ENCODE measurements at regions not wholly inside any gene's neighbourhood (a gene's known extent, or its start where the extent isn't known, plus 50 kb on each side); places are given as distances from the start of the nearest gene placed in this dataset.

- intact Hi-C loops (cut with micrococcal nuclease): no loop called here
- H3K36me3 Mint-ChIP-seq: no peaks in the 10 kb centered on the region
These were observed 267.9 kb downstream of the PDCD6IP start for GRCh38 chr3:34066328-34066727.

GRCh38 chr3:34066999-34067398, 268.6 kb downstream of the PDCD6IP start:
- no peaks in the 10 kb centered on the region for H3K27me3 ChIP-seq (ENCODE audit: insufficient read depth, low read length)
- ChIA-PET CTCF (ENCODE audit: partially characterized antibody) (no interaction called here), POLR2A (ENCODE audit: partially characterized antibody) (no interaction called here)
- Mint-ChIP-seq H3K36me3 (no peaks in the 10 kb centered on the region), H3K9me3 (peaks cover 0 to 4% (median 0%) of the 10 kb centered on the region in 8 donors), H3K4me3 (no peak overlapping the region), H3K27ac (no peak overlapping the region), H3K27me3 (peaks cover 0 to 2% of the 10 kb centered on the region in 2 donors), H3K4me1 (no peaks in the 10 kb centered on the region)
- H3K9me3 ChIP-seq (ENCODE audit: control insufficient read depth in 1 of 2, low read length in 2 of 2): no peaks in the 10 kb centered on the region
- no peak for DNase-seq
- no peak overlapping the region for H3K27ac ChIP-seq (ENCODE audit: low read depth, low read length)
- no peaks in the 10 kb centered on the region for H3K4me1 ChIP-seq (ENCODE audit: insufficient read depth, low read length)
- intact Hi-C loops (cut with micrococcal nuclease): no loop called here
- no peaks in the 10 kb centered on the region for H3K36me3 ChIP-seq (ENCODE audit: insufficient read depth, low read length)
- no peak overlapping the region for H3K4me3 ChIP-seq (ENCODE audit: low read length in 2 of 2)

More at GRCh38 chr3:34066328-34066727, 267.9 kb downstream of the PDCD6IP start:
- ChIA-PET CTCF (ENCODE audit: partially characterized antibody) (interaction anchor here (1.2 kb wide), 1 partner anchor 194 kb away, joined by 3 read pairs; no protein-coding TSS in a partner anchor), POLR2A (ENCODE audit: partially characterized antibody) (no interaction called here)
- no peak overlapping the region for H3K27ac Mint-ChIP-seq
- H3K4me3 Mint-ChIP-seq: no peak overlapping the region
- Histone ChIP-seq H3K4me3 (ENCODE audit: low read length in 2 of 2) (no peak overlapping the region), H3K36me3 (ENCODE audit: insufficient read depth, low read length) (no peaks in the 10 kb centered on the region), H3K4me1 (ENCODE audit: insufficient read depth, low read length) (no peaks in the 10 kb centered on the region), H3K27ac (ENCODE audit: low read depth, low read length) (no peak overlapping the region), H3K27me3 (ENCODE audit: insufficient read depth, low read length) (no peaks in the 10 kb centered on the region), H3K9me3 (ENCODE audit: control insufficient read depth in 1 of 2, low read length in 2 of 2) (no peaks in the 10 kb centered on the region)
- no peaks in the 10 kb centered on the region for H3K4me1 Mint-ChIP-seq
- peaks cover 0 to 4% (median 0%) of the 10 kb centered on the region in 8 donors for H3K9me3 Mint-ChIP-seq
- no peak for DNase-seq
- H3K27me3 Mint-ChIP-seq: no peaks in the 10 kb centered on the region

GRCh38 chr3:34067536-34068051, 269.2 kb downstream of the PDCD6IP start:
- Mint-ChIP-seq H3K27me3 (peaks cover 0 to 2% of the 10 kb centered on the region in 2 donors), H3K4me1 (no peaks in the 10 kb centered on the region), H3K9me3 (peaks cover 0 to 4% (median 0%) of the 10 kb centered on the region in 8 donors), H3K4me3 (no peak overlapping the region), H3K36me3 (no peaks in the 10 kb centered on the region), H3K27ac (no peak overlapping the region)
- intact Hi-C loops (cut with micrococcal nuclease): no loop called here
- Histone ChIP-seq H3K27ac (ENCODE audit: low read depth, low read length) (no peak overlapping the region), H3K9me3 (ENCODE audit: control insufficient read depth in 1 of 2, low read length in 2 of 2) (no peaks in the 10 kb centered on the region), H3K27me3 (ENCODE audit: insufficient read depth, low read length) (no peaks in the 10 kb centered on the region), H3K36me3 (ENCODE audit: insufficient read depth, low read length) (no peaks in the 10 kb centered on the region), H3K4me3 (ENCODE audit: low read length in 2 of 2) (no peak overlapping the region), H3K4me1 (ENCODE audit: insufficient read depth, low read length) (no peaks in the 10 kb centered on the region)
- ChIA-PET POLR2A (ENCODE audit: partially characterized antibody) (no interaction called here), CTCF (ENCODE audit: partially characterized antibody) (no interaction called here)
- no peak for DNase-seq

- Mint-ChIP-seq H3K4me1 (no peaks in the 10 kb centered on the region), H3K27me3 (peaks cover 0 to 2% of the 10 kb centered on the region in 2 donors), H3K4me3 (no peak overlapping the region), H3K9me3 (no peaks in the 10 kb centered on the region), H3K36me3 (no peaks in the 10 kb centered on the region), H3K27ac (no peak overlapping the region)
- Histone ChIP-seq H3K4me3 (ENCODE audit: low read length in 2 of 2) (no peak overlapping the region), H3K9me3 (ENCODE audit: control insufficient read depth in 1 of 2, low read length in 2 of 2) (no peaks in the 10 kb centered on the region), H3K36me3 (ENCODE audit: insufficient read depth, low read length) (no peaks in the 10 kb centered on the region), H3K27me3 (ENCODE audit: insufficient read depth, low read length) (no peaks in the 10 kb centered on the region), H3K4me1 (ENCODE audit: insufficient read depth, low read length) (no peaks in the 10 kb centered on the region), H3K27ac (ENCODE audit: low read depth, low read length) (no peak overlapping the region)
- POLR2A ChIA-PET (ENCODE audit: partially characterized antibody): no interaction called here
- intact Hi-C loops (cut with micrococcal nuclease): no loop called here
- CTCF ChIA-PET (ENCODE audit: partially characterized antibody): no interaction called here
- DNase-seq: no peak
These were observed 270.1 kb downstream of the PDCD6IP start for GRCh38 chr3:34068505-34068904.

GRCh38 chr3:34070831-34071585, 272.6 kb downstream of the PDCD6IP start:
- no peaks in the 10 kb centered on the region for H3K36me3 ChIP-seq (ENCODE audit: insufficient read depth, low read length)
- no peak overlapping the region for H3K27ac ChIP-seq (ENCODE audit: low read depth, low read length)
- no peak for DNase-seq
- Mint-ChIP-seq H3K27ac (no peak overlapping the region), H3K4me3 (no peak overlapping the region), H3K27me3 (peaks cover 0 to 3% of the 10 kb centered on the region in 2 donors), H3K9me3 (no peaks in the 10 kb centered on the region), H3K36me3 (no peaks in the 10 kb centered on the region), H3K4me1 (no peaks in the 10 kb centered on the region)
- no peaks in the 10 kb centered on the region for H3K9me3 ChIP-seq (ENCODE audit: control insufficient read depth in 1 of 2, low read length in 2 of 2)
- CTCF ChIA-PET (ENCODE audit: partially characterized antibody): no interaction called here
- H3K4me3 ChIP-seq (ENCODE audit: low read length in 2 of 2): no peak overlapping the region
- POLR2A ChIA-PET (ENCODE audit: partially characterized antibody): no interaction called here
- intact Hi-C loops (cut with micrococcal nuclease): no loop called here
- no peaks in the 10 kb centered on the region for H3K27me3 ChIP-seq (ENCODE audit: insufficient read depth, low read length)
- H3K4me1 ChIP-seq (ENCODE audit: insufficient read depth, low read length): no peaks in the 10 kb centered on the region

GRCh38 chr3:34072297-34072696, 273.9 kb downstream of the PDCD6IP start:
- no peaks in the 10 kb centered on the region for H3K9me3 Mint-ChIP-seq
- H3K27ac Mint-ChIP-seq: no peak overlapping the region
- ChIA-PET CTCF (ENCODE audit: partially characterized antibody) (no interaction called here), POLR2A (ENCODE audit: partially characterized antibody) (no interaction called here)
- no peaks in the 10 kb centered on the region for H3K4me1 Mint-ChIP-seq
- Histone ChIP-seq H3K4me1 (ENCODE audit: insufficient read depth, low read length) (no peaks in the 10 kb centered on the region), H3K9me3 (ENCODE audit: control insufficient read depth in 1 of 2, low read length in 2 of 2) (no peaks in the 10 kb centered on the region), H3K27me3 (ENCODE audit: insufficient read depth, low read length) (no peaks in the 10 kb centered on the region), H3K36me3 (ENCODE audit: insufficient read depth, low read length) (no peaks in the 10 kb centered on the region), H3K4me3 (ENCODE audit: low read length in 2 of 2) (no peak overlapping the region), H3K27ac (ENCODE audit: low read depth, low read length) (no peak overlapping the region)
- H3K27me3 Mint-ChIP-seq: peaks cover 0 to 3% of the 10 kb centered on the region in 2 donors
- H3K4me3 Mint-ChIP-seq: no peak overlapping the region
- no peaks in the 10 kb centered on the region for H3K36me3 Mint-ChIP-seq
- DNase-seq: no peak
- intact Hi-C loops (cut with micrococcal nuclease): no loop called here

GRCh38 chr3:34073111-34073510, 274.7 kb downstream of the PDCD6IP start:
- Mint-ChIP-seq H3K4me3 (no peak overlapping the region), H3K27ac (no peak overlapping the region), H3K9me3 (no peaks in the 10 kb centered on the region), H3K36me3 (no peaks in the 10 kb centered on the region), H3K27me3 (peaks cover 0 to 3% of the 10 kb centered on the region in 2 donors), H3K4me1 (no peaks in the 10 kb centered on the region)
- ChIA-PET POLR2A (ENCODE audit: partially characterized antibody) (no interaction called here), CTCF (ENCODE audit: partially characterized antibody) (no interaction called here)
- Histone ChIP-seq H3K36me3 (ENCODE audit: insufficient read depth, low read length) (no peaks in the 10 kb centered on the region), H3K27me3 (ENCODE audit: insufficient read depth, low read length) (no peaks in the 10 kb centered on the region), H3K4me1 (ENCODE audit: insufficient read depth, low read length) (no peaks in the 10 kb centered on the region), H3K27ac (ENCODE audit: low read depth, low read length) (no peak overlapping the region), H3K4me3 (ENCODE audit: low read length in 2 of 2) (no peak overlapping the region), H3K9me3 (ENCODE audit: control insufficient read depth in 1 of 2, low read length in 2 of 2) (no peaks in the 10 kb centered on the region)
- intact Hi-C loops (cut with micrococcal nuclease): no loop called here
- no peak for DNase-seq
